Amniotic epithelial cell (primary cell): ENCODE measurements at regions not wholly inside any gene's neighbourhood (a gene's known extent, or its start where the extent isn't known, plus 50 kb on each side); places are given as distances from the start of the nearest gene placed in this dataset.

Source experiments
- DNase-seq: peaks from one replicate; pipeline ENCODE4 v3.0.0-alpha.2; 2010; ENCODE audit warnings: low read depth

DNA sequence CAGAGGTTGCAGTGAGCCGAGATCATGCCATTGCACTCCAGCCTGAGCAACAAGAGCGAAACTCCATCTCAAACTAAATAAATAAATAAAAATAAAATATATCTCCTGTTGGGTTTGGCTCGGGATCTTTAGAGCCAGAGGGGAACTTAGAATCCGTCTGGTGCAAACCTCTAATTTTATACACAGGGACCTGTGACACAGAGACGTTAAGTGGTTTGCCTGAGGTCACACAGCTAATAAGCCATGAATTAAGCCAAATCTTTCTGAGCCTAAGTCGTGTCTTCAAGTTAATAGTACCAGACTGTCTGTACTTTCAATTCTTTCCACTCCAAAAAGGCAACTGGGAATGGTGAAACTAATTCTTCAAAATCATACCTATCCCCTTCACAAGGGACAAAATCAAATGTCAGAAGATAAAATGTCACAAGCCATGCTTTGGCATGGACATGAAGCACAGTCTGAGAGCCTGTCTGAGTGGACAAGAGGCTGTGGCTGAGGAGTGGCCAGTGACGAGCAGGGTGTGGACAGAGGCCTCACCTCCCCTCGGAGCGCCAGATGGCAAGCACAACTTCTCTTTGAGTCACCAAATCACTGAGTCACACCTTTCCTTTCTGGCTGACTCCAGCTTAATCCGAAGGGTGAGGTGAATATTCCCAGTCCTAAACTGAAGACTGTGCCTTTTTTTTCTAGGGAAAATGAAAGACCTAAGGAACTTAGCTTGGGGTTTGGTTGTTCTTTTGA lies 177.4 kb downstream of the TFAP2A start:
- DNase-seq, result no peak

DNA sequence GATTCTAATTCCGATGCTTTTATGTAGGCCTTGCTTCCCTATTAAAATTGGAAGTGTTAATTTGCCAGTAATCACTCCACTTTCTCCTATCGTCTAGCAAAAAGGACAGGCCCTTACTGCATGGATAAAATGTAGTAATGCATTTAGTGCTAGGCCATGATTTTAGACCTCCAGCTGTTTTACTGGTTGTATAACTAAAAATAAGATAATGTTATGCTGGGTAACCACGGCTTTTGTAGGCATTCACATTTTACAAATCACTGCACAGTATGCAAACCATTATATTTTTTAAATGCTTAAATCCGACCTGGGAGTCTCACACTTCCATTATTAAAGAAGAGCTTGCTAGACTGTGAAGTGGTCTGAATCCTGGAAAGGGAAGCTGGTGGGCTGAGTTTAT lies 179.5 kb downstream of the TFAP2A start:
- DNase-seq, result no peak

DNA sequence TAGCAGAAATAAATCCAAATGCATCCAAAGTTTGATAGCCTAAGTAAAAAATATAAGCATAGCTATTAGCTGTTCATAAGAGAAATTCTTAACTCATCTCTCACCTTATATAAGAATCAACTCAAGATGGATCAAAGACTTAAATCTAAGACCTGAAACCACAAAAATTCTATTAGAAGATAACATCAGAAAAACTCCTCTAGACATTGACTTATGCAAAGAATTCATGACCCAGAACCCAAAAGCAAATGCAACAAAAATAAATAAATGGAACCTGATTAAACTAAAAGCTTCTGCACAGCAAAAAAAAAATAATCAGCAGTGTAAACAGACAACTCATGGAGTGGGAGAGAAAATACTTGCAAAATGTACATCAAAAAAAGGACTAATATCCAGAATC lies 184.3 kb downstream of the TFAP2A start:
- no peak for DNase-seq

DNA sequence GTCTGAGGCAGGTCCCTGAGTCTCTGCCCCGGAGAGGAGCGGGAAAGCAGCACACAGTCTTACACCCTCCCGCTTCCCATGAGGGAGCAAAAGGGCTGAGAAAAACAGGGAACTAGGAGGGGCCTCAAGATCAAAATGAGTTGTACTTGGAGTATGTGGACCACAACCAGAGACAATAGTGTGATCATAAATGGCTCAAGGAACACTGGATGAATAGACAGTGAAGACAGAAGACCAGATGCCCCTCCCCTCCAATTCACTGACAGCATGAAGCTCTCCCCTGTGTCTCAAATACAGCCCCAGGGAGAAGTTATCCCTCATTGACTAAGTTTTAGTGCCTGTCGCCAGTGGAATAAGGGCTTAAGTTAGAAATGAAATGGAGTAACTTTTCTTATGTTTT lies 191.0 kb downstream of the TFAP2A start:
- no peak for DNase-seq

DNA sequence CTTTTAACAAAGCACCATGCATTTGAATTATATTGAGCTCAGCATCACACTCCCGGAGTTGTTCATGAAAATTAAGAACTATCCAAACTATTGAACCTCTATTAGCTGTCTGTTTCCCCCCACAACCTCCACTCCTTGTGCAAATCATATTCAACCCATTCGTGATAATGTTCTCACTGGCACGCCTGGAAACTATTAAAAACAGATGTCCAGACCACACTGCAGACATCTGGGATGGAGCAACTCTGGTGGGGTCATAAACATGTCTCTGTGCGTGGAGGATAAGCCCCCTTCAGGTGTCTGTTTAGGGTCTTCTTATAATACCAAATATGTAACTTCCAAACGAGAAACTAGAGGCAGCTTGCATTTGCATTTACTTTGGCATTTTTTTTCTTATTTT lies 193.7 kb downstream of the TFAP2A start:
- no peak for DNase-seq

DNA sequence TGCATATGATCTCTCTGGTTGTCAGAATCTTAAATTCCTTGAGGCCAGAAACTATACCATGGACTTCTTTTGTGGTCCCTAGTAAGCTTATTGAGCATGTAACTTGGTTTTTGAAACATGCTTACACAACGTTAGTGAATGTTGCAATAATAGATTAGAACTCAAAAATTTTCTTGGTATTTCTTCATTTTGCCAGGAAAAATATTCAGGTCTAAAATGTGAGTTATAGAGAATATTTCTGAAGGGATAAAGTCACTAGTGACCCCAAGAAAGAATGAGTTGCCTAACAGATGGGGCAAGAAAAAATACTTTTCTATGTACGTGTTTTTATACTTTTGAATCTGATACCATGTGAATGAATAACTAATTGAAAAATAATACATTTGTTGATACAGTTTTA lies 195.4 kb downstream of the TFAP2A start:
- DNase-seq, result peak; percentile 1

DNA sequence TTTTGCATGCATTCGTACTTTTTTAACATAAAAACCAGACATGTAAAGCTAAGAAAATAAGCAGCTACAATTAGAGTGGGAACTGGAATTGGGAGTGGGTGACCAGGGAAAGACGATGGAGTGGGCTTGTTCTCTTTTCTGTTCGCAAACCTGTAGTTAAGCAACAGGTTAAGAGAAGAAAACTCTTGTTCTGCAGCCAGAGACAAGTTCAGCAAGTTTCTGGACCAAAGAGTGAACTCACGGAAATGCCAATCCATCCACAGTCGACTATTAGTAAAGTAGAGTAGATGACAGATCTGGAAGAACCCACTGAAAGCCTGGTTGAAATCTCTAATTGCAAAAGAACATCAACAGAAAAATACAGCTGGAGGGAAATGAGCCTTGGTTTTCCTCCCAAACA lies 197.8 kb downstream of the TFAP2A start:
- DNase-seq, result no peak

DNA sequence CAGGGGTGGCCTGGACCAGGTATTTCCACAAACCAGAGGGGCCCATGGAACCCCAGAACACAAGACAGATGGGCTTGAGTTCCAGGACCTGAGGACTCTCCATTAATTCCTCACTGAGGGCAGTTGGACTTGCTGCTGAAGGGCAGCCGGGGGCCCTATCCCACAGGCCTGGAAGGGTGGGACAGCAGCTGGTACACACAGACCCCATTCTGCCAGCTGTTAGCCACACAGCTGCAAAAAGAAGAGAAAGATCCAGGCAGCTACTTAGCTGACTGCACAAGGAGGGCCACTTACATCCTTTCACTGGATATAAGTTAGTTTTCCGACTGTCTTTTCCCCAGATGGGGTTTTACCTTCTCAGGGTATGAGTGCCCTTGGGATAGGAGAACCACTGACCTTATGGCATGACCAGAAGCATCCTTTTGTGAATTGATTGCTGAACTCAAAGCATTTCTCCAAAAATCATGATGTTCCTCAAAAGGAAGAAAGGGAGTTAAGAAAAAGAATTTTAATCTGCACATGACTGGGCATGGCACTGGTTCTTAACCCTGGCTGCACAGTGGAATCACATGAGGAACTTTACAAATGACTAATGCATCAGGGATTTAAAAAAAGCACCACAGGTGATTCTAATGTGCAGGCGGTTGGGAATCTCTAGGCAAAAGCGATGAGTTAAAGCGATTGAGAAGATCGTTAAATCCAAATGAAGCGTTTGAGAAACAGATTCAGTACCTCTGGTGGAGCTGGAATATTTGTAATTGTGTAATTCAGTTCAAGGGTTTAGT lies 199.4 kb downstream of the TFAP2A start:
- no peak for DNase-seq

DNA sequence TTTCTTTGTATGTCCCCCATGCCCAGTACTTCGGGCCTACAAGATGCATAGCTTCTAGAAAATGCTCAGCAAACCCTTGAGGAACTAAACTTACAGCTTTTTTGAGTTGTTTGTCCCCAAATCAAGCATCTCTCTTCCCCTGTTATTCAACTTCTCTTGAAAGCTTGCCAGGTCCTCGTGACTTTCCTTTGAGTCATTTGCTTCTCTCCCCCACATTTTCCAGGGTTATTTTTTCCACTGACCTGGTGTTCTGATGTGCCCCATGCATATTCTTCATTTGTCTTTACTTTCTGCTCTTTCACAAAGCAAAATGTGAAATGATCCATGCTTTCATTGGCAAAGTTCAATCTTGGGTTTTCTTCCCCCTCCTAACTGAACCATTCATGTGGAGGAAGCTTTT lies 204.8 kb downstream of the TFAP2A start:
- DNase-seq, result peak; percentile 0

DNA sequence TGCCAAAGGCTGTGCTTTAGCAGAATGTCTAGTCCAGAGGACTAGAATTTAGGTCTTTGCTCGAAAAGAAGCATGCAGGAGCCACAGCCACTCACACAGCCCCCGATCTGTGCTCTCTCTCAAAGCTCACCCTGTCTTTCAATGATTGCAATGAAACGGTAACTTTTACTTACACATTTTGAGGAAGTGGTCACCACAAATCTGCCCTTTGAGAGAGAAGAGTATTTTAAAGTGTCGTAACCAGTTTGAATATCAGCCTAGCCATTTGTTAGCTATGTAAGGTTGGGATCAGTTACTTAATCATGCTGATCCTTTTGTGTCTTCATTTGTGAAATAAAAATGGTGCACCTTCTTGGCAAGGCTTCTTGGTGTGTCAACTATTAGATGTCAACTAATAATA lies 209.0 kb downstream of the TFAP2A start:
- DNase-seq, result no peak

DNA sequence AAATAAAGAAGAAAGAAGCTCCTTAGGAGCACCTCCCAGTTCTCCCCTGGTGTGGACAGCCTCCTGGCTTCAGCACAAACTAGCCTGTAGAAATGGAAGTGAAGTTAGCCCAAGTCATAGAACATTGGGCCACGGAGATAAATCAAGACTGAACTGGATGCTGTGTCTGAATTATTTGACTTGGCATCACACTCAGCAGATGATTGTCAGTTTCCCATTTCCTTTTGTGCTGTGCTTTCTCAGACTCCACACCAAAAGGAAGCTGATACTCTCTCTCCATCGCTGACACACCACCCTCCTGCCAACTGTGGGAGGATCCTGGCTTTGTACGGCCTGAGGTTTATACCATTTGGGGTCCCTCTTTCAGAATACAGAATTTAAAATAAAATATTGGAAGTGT lies 209.8 kb downstream of the TFAP2A start:
- DNase-seq, result no peak

DNA sequence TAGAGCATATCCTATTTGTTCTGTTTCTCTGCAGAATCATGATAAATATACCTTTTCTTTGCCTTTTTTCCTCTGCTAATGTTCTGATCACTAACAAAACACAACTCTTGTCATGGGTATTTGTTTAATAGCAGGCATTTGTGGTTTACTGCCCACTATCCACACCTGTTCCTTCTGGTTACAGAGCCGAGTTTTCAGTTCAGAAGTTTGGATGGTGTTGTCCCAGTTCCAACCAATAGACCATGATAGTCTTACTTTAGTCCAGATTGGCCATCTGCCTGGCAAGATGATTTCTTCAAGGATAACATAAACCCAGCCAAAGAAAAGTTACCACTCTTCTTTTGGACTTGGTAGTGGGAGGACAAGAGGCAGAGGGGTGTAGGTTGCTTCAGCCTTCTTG lies 211.2 kb downstream of the TFAP2A start:
- DNase-seq, result no peak

DNA sequence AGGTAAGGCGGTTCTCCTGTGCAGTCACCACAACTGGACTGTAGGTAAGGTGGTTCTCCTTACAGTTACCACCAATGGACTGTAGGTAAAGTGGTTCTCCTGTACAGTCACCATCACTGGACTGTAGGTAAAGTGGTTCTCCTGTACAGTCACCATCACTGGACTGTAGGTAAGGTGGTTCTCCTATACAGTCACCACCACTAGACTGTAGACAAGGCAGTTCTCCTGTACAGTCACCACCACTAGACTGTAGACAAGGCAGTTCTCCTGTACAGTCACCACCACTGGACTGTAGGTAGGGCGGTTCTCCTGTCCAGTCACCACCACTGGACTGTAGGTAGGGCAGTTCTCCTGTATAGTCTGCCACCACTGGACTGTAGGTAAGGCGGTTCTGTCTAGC lies 212.3 kb downstream of the TFAP2A start:
- no peak for DNase-seq

DNA sequence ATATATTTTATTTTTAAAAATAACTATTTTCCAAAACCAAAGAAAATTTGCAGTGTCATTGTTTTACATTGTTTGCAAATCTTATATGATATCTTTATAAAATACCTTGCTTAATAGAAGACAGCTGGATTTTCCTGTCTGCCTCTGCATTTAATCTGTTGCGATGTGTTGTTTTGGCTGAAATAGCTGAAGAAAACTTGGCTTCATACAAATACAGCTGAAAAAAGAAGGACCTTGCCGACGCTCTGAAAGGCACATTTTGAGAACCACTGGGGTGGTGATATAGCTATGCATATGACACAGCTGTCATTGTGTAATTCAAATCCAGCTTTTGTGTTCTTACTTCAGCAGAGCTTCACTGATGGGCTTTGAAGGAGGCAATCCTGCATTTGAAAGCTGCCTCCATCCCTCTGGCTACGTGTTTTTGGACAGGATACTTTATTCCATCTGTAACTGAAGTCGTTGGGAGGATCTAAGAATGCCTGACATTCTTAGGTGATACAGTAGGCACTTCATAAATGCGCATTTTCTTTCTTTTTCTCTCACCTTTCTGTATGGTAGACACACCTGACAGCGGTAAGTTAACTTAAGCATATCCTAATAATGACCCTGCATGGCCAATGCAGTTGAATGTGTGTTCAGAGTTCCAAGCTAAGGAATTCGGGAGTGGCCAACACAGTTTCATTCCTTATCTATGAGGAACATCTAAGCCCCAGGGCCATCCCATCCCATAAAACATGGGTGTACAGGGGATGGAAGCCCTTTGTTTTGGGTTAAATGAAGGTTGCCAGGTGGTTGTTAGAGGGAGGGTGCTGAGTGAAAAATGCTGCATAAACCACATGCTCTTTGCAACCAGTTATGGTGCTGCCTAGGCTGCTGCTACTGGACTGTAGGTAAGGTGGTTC lies 213.0 kb downstream of the TFAP2A start:
- DNase-seq, result no peak

DNA sequence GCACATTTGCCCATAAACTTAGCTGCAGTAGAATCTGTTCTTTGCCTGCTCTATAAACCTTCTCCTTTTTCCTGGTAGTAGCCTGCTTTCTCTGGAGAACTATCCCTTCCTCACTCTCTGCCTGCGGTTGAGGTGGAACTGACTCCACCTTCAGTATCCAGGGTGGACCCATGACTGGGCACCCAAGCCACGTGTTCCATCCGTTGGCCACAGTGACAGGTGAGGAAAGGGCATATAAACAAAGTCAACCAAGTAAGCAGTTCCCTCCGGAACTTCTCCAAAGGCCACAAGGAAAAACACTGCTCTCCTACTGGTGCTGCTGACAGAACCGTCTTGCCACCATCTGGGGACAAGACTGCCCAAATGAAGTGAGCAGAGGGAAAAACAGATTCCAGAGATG lies 218.8 kb downstream of the TFAP2A start:
- no peak for DNase-seq

DNA sequence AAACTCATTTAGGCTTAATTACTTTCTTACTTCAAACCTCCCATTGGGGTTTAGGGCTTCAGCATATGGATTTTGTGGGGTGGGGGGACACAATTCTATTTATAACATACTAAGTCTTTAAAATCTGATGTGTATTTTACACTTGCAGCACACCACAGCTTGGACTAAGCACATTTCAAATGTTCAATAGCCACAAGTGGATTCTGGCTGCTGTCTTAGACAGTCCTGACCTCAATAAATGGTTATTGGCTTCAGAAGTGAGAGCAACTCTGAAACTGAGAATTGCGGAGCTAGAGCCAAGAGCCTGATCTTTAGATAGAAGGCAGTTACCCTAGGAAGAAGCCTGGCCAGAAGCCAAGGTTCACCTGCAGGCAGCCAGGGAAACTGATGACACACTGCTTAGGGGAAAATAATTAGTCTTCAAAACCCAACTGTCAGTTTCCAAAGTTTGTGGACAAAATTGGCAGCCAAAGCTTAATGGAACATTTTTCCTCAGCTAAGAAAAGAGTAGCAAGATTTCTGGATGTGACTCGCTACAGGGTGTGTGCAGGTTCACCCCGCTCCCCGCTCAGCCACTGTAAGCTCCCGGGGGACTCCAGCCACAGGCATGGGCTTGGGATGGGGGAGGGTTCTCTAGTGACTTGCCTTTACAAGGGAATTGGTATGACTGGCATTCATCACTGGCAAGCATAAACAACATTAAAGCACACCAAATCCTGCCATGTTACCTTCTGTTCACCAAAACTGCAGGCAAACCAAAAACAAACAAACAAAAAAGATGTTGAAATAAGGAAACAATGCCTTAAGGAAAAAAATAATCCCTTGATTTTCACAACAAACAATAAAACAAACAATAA lies 219.8 kb downstream of the TFAP2A start:
- no peak for DNase-seq

DNA sequence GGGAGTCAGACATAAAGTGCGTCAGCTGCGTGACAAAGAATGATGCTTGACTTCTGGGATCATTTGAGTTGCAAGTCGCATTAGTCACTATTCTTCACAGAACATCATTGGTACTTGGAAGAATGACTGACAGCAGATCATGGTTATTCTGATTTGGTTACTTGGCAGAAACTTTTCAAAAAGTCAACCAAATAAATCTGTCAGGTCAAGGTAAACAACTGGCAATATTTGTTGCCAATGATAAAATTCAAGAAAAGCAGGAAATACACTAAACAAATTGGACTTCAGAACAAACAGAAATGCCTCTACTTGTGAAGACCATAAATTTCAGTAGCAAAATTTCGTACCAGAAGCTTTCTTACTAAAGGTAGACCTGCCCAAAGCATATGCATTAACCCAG lies 221.6 kb downstream of the TFAP2A start:
- no peak for DNase-seq

DNA sequence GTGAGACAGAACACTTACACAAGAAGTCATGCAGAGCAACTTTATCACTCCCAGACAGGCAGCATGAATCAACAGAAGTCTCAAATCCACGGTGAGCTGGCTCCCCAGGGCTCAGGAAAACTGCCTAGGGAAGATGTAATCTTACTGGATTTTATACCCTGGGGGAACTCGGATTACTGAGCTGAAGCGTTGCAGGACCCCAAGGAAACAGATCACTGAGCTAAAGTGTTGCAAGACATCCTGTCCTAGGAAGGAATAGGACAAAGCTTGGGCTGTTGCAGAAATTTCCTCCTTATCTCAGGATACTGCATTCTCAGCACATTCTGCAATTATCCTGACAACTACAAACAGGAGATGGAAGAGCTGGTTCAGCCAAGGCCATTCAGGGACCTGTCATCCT lies 224.8 kb downstream of the TFAP2A start:
- no peak for DNase-seq

DNA sequence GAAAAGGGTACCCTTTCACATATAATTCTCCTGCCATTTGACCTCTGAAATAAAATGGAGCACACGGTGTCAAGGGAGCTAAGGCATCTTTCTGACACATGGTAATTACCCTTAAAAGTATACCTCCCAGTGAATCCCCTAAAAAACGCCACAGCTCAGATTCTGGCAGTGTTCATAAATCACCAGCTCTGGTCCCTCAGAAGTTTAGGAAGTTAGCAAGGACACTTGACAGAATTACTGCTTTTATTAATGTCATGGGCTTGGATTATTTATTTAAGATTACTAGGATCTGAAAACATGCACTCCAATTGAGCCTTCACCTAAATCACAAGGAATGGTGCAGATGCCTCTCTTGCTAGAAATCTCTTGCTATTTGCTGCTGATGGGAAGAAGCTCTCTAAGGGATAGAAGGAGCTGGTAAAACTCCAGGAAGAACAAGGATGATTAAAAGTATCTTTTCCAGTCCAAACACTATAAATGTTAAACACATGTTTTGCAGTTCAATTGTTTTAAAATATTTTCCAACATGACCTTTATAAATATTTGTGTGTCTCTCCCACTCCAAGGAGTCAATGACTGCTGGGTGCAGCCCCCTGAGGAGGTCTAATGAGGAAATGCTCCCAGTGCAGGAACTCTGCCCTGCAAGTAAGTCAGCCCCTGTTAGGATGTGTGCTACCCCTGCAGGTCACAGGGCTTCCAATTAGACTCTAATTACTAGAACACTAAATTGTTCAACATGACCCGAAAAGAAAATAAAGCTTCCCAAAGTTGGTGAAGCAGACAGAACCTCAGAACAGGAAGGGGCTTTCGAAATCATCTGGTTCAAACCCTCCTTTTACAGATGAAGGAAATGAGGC lies 230.3 kb downstream of the TFAP2A start:
- no peak for DNase-seq

DNA sequence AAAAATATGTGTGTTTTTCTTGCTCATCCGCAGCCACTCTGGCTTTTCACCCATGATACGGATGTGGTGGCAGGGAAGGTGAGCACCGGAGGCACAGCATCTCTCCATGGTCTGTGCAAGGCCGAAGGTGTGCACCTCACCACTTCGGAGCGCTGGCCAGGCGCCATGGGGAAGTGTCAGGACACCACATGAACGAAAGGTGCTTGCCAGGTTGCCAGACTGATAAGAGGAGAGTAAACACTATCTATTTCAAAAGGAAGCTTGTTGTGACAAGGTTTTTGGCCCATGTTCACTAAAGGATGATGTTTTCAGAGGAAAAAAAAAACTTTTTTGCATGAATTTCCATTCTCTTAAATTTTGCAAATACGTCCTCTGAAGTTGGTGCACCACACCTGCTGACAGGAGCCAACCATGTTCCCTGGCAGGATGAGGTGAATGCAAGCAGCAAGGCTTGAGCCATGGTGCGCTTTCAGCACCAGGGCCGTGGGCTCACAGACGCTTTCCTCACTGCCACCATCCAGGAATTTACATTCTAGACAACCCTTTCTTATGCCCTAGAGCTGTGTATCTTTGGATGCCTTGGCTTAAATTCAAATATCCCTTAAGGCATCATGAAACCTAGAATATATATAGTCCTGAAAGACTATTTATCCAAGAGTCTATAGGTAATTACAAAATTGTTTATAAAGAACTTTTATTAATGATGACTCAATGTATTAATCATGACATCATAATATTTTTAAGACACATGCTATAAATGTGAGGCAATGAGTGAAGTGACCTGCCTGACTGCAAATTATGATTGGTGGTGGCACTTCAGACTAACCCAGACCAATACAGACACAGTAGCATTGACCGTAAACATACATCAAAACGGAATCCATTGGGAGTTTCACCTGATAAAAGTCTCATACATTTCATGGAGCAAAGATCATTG lies 234.5 kb downstream of the TFAP2A start:
- DNase-seq, result no peak
